Mesenchymal stem cell (in vitro differentiated cells and primary cell): ENCODE measurements at regions not wholly inside any gene's neighbourhood (a gene's known extent, or its start where the extent isn't known, plus 50 kb on each side); places are given as distances from the start of the nearest gene placed in this dataset.

Experiments used
- DNase-seq: peaks from one replicate; pipeline ENCODE4 v3.0.0-alpha.2; 2013
- H2AFZ ChIP-seq: one replicate; pipeline ENCODE4 v1.6.1; 2013; ENCODE audit warnings: low read depth, mild to moderate bottlenecking, control low read depth, inconsistent platforms, low read length, moderate library complexity
- H2AK5ac ChIP-seq: 2 replicates; pipeline ENCODE4 v1.6.1; 2013; ENCODE audit warnings: low read length, moderate library complexity, mild to moderate bottlenecking, inconsistent platforms; ENCODE audit not compliant: severe bottlenecking
- H2BK120ac ChIP-seq: one replicate; pipeline ENCODE4 v1.6.1; 2013; ENCODE audit warnings: low read depth, mild to moderate bottlenecking, inconsistent platforms, low read length, moderate library complexity
- H2BK12ac ChIP-seq, 2 experiments: one replicate each; pipeline ENCODE4 v1.6.1; 2013; ENCODE audit warnings: inconsistent platforms in 2 of 2, low read length in 2 of 2, mild to moderate bottlenecking in 2 of 2, moderate library complexity in 2 of 2, control low read depth in 1 of 2
- H2BK15ac ChIP-seq: one replicate; pipeline ENCODE4 v1.6.1; 2013; ENCODE audit warnings: mild to moderate bottlenecking, low read depth, inconsistent platforms; ENCODE audit not compliant: poor library complexity, severe bottlenecking
- H2BK5ac ChIP-seq: 2 replicates; pipeline ENCODE4 v1.6.1; 2013; ENCODE audit warnings: low read depth, mild to moderate bottlenecking, low read length, control low read depth, inconsistent platforms; ENCODE audit not compliant: poor library complexity, severe bottlenecking
- H3K14ac ChIP-seq, 2 experiments: one replicate each; pipeline ENCODE4 v1.6.1; 2013; ENCODE audit warnings: inconsistent platforms in 2 of 2, low read length in 2 of 2, control low read depth in 1 of 2, mild to moderate bottlenecking in 1 of 2, moderate library complexity in 1 of 2
- H3K18ac ChIP-seq, 2 experiments: one replicate each; pipeline ENCODE4 v1.6.1; 2013; ENCODE audit warnings: inconsistent platforms in 2 of 2, low read length in 2 of 2, control low read depth in 1 of 2, low read depth in 1 of 2, mild to moderate bottlenecking in 1 of 2
- H3K23ac ChIP-seq, 2 experiments: one replicate each; pipeline ENCODE4 v1.6.1; 2013; ENCODE audit warnings: inconsistent platforms in 2 of 2, low read length in 2 of 2, mild to moderate bottlenecking in 2 of 2, moderate library complexity in 2 of 2, control low read depth in 1 of 2
- H3K27ac ChIP-seq: 2 replicates; pipeline ENCODE4 v1.5.1; 2013; ENCODE audit warnings: mild to moderate bottlenecking, moderate library complexity, low read length, control low read depth, inconsistent platforms; ENCODE audit not compliant: poor library complexity, severe bottlenecking
- H3K27me3 ChIP-seq, 2 experiments: 2 replicates each; pipeline versions ENCODE4 v1.6.1 to v1.7.0; 2013; ENCODE audit warnings: low read length in 2 of 2, mild to moderate bottlenecking in 2 of 2, moderate library complexity in 2 of 2, control low read depth in 1 of 2, inconsistent platforms in 1 of 2; ENCODE audit not compliant: control insufficient read depth in 1 of 2, insufficient read depth in 1 of 2
- H3K36me3 ChIP-seq, 2 experiments: 2 replicates each; pipeline versions ENCODE4 v1.6.1 to v1.7.0; 2013; ENCODE audit warnings: low read length in 2 of 2, control low read depth in 1 of 2, inconsistent platforms in 1 of 2, low read depth in 1 of 2, mild to moderate bottlenecking in 1 of 2; ENCODE audit not compliant: insufficient read depth in 2 of 2, control insufficient read depth in 1 of 2
- H3K4ac ChIP-seq, 2 experiments: one replicate each; pipeline ENCODE4 v1.6.1; 2013; ENCODE audit warnings: inconsistent platforms in 2 of 2, low read length in 2 of 2, mild to moderate bottlenecking in 2 of 2, moderate library complexity in 2 of 2, control low read depth in 1 of 2, low read depth in 1 of 2
- H3K4me1 ChIP-seq: 2 replicates; pipeline ENCODE4 v1.6.1; 2013; ENCODE audit warnings: low read depth, low read length, control low read depth; ENCODE audit not compliant: control insufficient read depth, insufficient read depth
- H3K4me2 ChIP-seq: 2 replicates; pipeline ENCODE4 v1.6.1; 2013; ENCODE audit warnings: low read length, mild to moderate bottlenecking, inconsistent platforms; ENCODE audit not compliant: poor library complexity, severe bottlenecking
- H3K4me3 ChIP-seq, 2 experiments: 2 replicates each; pipeline versions ENCODE4 v1.5.1 to v1.7.0; 2013; ENCODE audit warnings: low read length in 2 of 2, mild to moderate bottlenecking in 2 of 2, control low read depth in 1 of 2, low read depth in 1 of 2; ENCODE audit not compliant: insufficient read depth in 1 of 2
- H3K79me1 ChIP-seq: replicated peaks from 2 replicates; pipeline ENCODE4 v1.6.1; 2013; ENCODE audit warnings: mild to moderate bottlenecking, control low read depth, low read length, inconsistent platforms; ENCODE audit not compliant: poor library complexity, severe bottlenecking
- H3K9ac ChIP-seq: 2 replicates; pipeline ENCODE4 v1.7.0; 2013; ENCODE audit warnings: mild to moderate bottlenecking, low read length, moderate library complexity
- H3K9me3 ChIP-seq: 2 replicates; pipeline ENCODE4 v1.7.0; 2013; ENCODE audit warnings: mild to moderate bottlenecking, low read length; ENCODE audit not compliant: control insufficient read depth
- H4K8ac ChIP-seq: one replicate; pipeline ENCODE4 v1.6.1; 2013; ENCODE audit warnings: inconsistent platforms, mild to moderate bottlenecking, low read length, moderate library complexity
- H4K91ac ChIP-seq: one replicate; pipeline ENCODE4 v1.6.1; 2013; ENCODE audit warnings: mild to moderate bottlenecking, low read length, inconsistent platforms
- WGBS: methylation state at CpG from one replicate; pipeline ENCODE4 v1.1.7; 2013; ENCODE audit warnings: mixed read lengths; 5-methylcytosine and 5-hydroxymethylcytosine counted together

DNA sequence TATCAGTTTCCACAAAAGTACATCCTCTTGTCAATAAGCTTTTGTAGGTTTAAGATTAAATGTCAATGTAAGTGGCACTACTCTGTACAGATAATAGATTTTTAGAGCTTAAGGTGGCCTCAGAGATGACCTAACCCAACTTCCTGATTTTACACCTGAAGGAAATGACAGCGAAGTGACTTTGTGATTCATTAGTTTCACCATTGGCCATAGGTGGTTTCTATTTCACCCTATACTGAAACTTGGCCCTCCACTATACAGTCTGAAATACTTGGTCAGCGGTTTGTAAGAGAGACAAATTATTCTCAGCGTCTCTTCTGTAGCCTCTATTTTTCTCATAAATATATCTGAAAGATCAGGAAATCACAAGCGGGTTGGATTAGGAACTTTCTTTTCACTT is 330.4 kb upstream of the FAM98A start:
- Histone ChIP-seq H3K9me3 (no peaks in the 10 kb centered on the region), H2BK5ac (no peak overlapping the region), H2BK12ac (no peak overlapping the region)

DNA sequence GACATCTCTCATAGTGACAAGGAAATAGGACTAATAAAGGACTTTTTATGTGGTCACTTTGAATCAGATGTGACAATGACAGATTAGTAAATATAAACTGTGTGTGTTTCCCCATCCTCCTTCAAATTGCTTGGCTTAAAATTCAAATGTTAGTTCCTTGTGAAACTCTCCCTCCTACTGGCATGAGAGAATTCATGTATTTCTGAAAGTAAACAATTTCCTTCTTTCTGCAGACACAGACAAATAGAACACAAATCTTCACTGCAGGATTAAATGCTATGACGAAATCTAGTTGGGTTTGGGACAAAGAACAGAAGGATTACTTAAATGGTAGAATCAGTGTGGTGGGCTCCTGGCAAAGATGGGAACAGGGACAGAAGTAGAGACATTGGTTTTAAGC is 328.7 kb upstream of the FAM98A start:
- no peak overlapping the region for H2AK5ac ChIP-seq
- no peak overlapping the region for H3K18ac ChIP-seq
- WGBS, result 80% methylated on average over 1 of the region's 1 CpG
- H3K36me3 ChIP-seq, result no peaks in the 10 kb centered on the region
- no peak overlapping the region for H3K9ac ChIP-seq
- H3K14ac ChIP-seq, result no peak overlapping the region
- no peak overlapping the region for H3K27ac ChIP-seq
- no peaks in the 10 kb centered on the region for H3K27me3 ChIP-seq
- H3K4me3 ChIP-seq, result no peak overlapping the region
- H3K9me3 ChIP-seq, result no peaks in the 10 kb centered on the region
- H2BK120ac ChIP-seq, result no peak overlapping the region
- no peak overlapping the region for H3K4ac ChIP-seq
- no peak overlapping the region for H3K23ac ChIP-seq
- H3K4me2 ChIP-seq, result no peak overlapping the region
- H2AFZ ChIP-seq, result no peak overlapping the region
- no peak overlapping the region for H4K8ac ChIP-seq
- H4K91ac ChIP-seq, result no peak overlapping the region
- H2BK5ac ChIP-seq, result no peak overlapping the region
- H3K79me1 ChIP-seq, result no peaks in the 10 kb centered on the region
- no peak overlapping the region for H2BK15ac ChIP-seq
- no peak overlapping the region for H2BK12ac ChIP-seq
- no peaks in the 10 kb centered on the region for H3K4me1 ChIP-seq
- DNase-seq, result no peak

More for the DNA sequence above, 330.4 kb upstream of the FAM98A start:
- H3K23ac ChIP-seq, result no peak overlapping the region
- H2BK15ac ChIP-seq, result no peak overlapping the region
- H3K27ac ChIP-seq, result no peak overlapping the region
- no peak overlapping the region for H2BK120ac ChIP-seq
- H3K36me3 ChIP-seq, result no peaks in the 10 kb centered on the region
- H4K8ac ChIP-seq, result no peak overlapping the region
- H3K18ac ChIP-seq, result no peak overlapping the region
- no peaks in the 10 kb centered on the region for H3K4me1 ChIP-seq
- no peaks in the 10 kb centered on the region for H3K79me1 ChIP-seq
- no peak overlapping the region for H3K4me3 ChIP-seq
- H2AFZ ChIP-seq, result no peak overlapping the region
- 81% methylated on average over 2 of the region's 4 CpGs for WGBS
- H4K91ac ChIP-seq, result no peak overlapping the region
- no peak for DNase-seq
- H2AK5ac ChIP-seq, result no peak overlapping the region
- H3K14ac ChIP-seq, result no peak overlapping the region
- H3K4me2 ChIP-seq, result no peak overlapping the region
- H3K4ac ChIP-seq, result no peak overlapping the region
- H3K9ac ChIP-seq, result no peak overlapping the region
- no peaks in the 10 kb centered on the region for H3K27me3 ChIP-seq

DNA sequence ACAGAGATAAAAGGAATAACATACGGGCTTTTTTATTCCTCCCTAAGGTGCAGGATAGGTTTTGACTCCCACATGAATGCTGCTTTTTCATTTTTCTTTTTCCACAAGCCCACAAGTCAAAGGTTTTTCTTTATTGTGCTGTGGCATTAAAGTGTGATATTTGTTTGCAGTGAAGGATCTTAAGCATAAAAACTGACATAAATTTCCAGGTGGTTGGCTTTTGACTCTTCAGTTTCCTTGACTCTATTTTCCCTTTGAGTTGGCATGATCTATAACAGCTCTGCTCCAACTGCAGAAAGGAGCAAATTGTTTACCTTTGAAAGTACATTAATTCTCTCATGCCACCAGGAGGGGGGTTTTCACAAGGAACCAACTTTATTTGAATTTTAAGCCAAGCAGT is 326.2 kb upstream of the FAM98A start:
- Histone ChIP-seq H3K4me3 (no peak overlapping the region), H3K36me3 (no peaks in the 10 kb centered on the region), H4K91ac (no peak overlapping the region), H3K9me3 (no peaks in the 10 kb centered on the region), H3K23ac (no peak overlapping the region), H3K4ac (no peak overlapping the region), H3K27ac (no peak overlapping the region), H3K4me1 (no peaks in the 10 kb centered on the region), H2AFZ (no peak overlapping the region), H3K18ac (no peak overlapping the region), H2BK5ac (no peak overlapping the region), H3K4me2 (no peak overlapping the region), H2BK120ac (no peak overlapping the region), H4K8ac (no peak overlapping the region), H3K27me3 (no peaks in the 10 kb centered on the region), H2AK5ac (no peak overlapping the region), H2BK15ac (no peak overlapping the region), H3K14ac (no peak overlapping the region), H2BK12ac (no peak overlapping the region), H3K9ac (no peak overlapping the region), H3K79me1 (no peaks in the 10 kb centered on the region)
- 83% methylated on average over 1 of the region's 1 CpG for WGBS
- no peak for DNase-seq

DNA sequence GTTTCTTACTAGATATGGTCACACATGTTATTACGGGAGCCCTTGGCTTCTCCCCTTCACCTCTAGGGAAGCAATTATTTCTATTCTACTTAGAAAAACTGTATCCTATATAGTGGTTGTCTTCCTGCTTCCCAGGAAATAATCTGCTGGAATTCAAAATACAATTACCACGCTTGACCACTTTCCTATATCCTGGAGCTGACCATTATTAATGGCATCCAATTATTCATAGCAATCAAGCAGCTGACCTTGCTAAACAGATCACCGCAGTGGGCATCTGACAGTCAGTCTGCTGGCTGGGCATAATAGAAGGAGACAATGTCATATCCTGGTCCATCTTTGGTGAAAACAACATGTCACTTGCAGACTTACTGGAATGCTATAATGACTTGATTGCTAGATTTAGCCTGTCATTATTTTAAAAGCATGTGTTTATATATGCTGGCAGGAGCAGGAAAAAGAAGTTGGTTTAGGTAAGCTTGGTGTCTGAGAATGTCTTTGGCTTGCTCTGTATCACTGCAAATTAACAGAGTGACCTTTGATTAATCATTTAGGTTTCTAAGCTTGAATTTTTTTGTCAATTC is 325.6 kb upstream of the FAM98A start:
- Histone ChIP-seq H3K79me1 (no peaks in the 10 kb centered on the region), H2AFZ (no peak overlapping the region), H3K14ac (no peak overlapping the region), H2AK5ac (no peak overlapping the region), H2BK15ac (no peak overlapping the region), H3K9me3 (no peaks in the 10 kb centered on the region), H3K4me2 (no peak overlapping the region), H4K8ac (no peak overlapping the region), H3K23ac (no peak overlapping the region), H3K9ac (no peak overlapping the region), H3K27me3 (no peaks in the 10 kb centered on the region), H3K4ac (no peak overlapping the region), H3K4me3 (no peak overlapping the region), H4K91ac (no peak overlapping the region), H3K4me1 (no peaks in the 10 kb centered on the region), H3K27ac (no peak overlapping the region), H2BK12ac (no peak overlapping the region), H3K36me3 (no peaks in the 10 kb centered on the region), H3K18ac (no peak overlapping the region), H2BK5ac (no peak overlapping the region), H2BK120ac (no peak overlapping the region)
- WGBS, result 41% methylated on average over 2 of the region's 3 CpGs
- no peak for DNase-seq
